ENCODE measurements at regions not wholly inside any gene's neighbourhood (a gene's known extent, or its start where the extent isn't known, plus 50 kb on each side); places are given as distances from the start of the nearest gene placed in this dataset.

GRCh38 chr9:95810133-95810532 is 65.4 kb upstream of the ERCC6L2 start:
- H3K27ac ChIP-seq, result no peak overlapping the region
- TF ChIP-seq POLR2A (IDR thresholded peaks at IDR 0.05) (no peak), CTCF (IDR thresholded peaks at IDR 0.05) (no peak)
- peaks cover 15% of the 10 kb centered on the region for H3K4me1 ChIP-seq
- no peaks in the 10 kb centered on the region for H3K9me3 ChIP-seq
- H3K4me3 ChIP-seq, result no peak overlapping the region
- H3K36me3 ChIP-seq (ENCODE audit: low read depth, missing control alignments), result no peaks in the 10 kb centered on the region
- intact Hi-C loops (cut with DNase I; ENCODE audit: low total_unique reads), result no loop called here
- 80 to 86% methylated on average over 3 of the region's 3 CpGs for WGBS, 2 donors
- no peaks in the 10 kb centered on the region for H3K27me3 ChIP-seq
- DNase-seq, result no peak

GRCh38 chr9:95809686-95810085 is 65.8 kb upstream of the ERCC6L2 start:
- Histone ChIP-seq H3K27ac (no peak overlapping the region), H3K4me3 (no peak overlapping the region), H3K9me3 (no peaks in the 10 kb centered on the region), H3K36me3 (ENCODE audit: low read depth, missing control alignments) (no peaks in the 10 kb centered on the region), H3K4me1 (peaks cover 15% of the 10 kb centered on the region), H3K27me3 (no peaks in the 10 kb centered on the region)
- intact Hi-C loops (cut with DNase I; ENCODE audit: low total_unique reads), result no loop called here
- no peak for TF ChIP-seq POLR2A (IDR thresholded peaks at IDR 0.05)
- no peak for TF ChIP-seq CTCF (IDR thresholded peaks at IDR 0.05)
- WGBS, 2 donors, result 92 to 96% methylated on average over 2 of the region's 2 CpGs
- DNase-seq, result no peak

GRCh38 chr9:95808011-95808410 is 67.5 kb upstream of the ERCC6L2 start:
- WGBS, 2 donors, result 41 to 49% methylated on average over 3 of the region's 3 CpGs
- DNase-seq, result no peak
- intact Hi-C loops (cut with DNase I; ENCODE audit: low total_unique reads), result no loop called here
- peaks cover 15% of the 10 kb centered on the region for H3K4me1 ChIP-seq
- H3K9me3 ChIP-seq, result no peaks in the 10 kb centered on the region
- no peaks in the 10 kb centered on the region for H3K27me3 ChIP-seq
- peak overlapping the region; percentile 51 to 74 for H3K27ac ChIP-seq
- H3K4me3 ChIP-seq, result no peak overlapping the region
- TF ChIP-seq CTCF (IDR thresholded peaks at IDR 0.05), result no peak
- no peak for TF ChIP-seq POLR2A (IDR thresholded peaks at IDR 0.05)
- no peaks in the 10 kb centered on the region for H3K36me3 ChIP-seq (ENCODE audit: low read depth, missing control alignments)

GRCh38 chr9:95807326-95807947 is 68.1 kb upstream of the ERCC6L2 start:
- Histone ChIP-seq H3K9me3 (no peaks in the 10 kb centered on the region), H3K27ac (peak overlapping the region; percentile 51 to 74), H3K4me1 (peaks cover 15% of the 10 kb centered on the region), H3K27me3 (no peaks in the 10 kb centered on the region), H3K4me3 (no peak overlapping the region), H3K36me3 (ENCODE audit: low read depth, missing control alignments) (no peaks in the 10 kb centered on the region)
- intact Hi-C loops (cut with DNase I; ENCODE audit: low total_unique reads), result no loop called here
- WGBS, 2 donors, result 36 to 47% methylated on average over 5 of the region's 5 CpGs
- DNase-seq, result peak; percentile 83
- TF ChIP-seq CTCF (IDR thresholded peaks at IDR 0.05) (no peak), POLR2A (IDR thresholded peaks at IDR 0.05) (no peak)

GRCh38 chr9:95803197-95803596 is 72.3 kb upstream of the ERCC6L2 start:
- no peak overlapping the region for H3K4me3 ChIP-seq
- 73 to 90% methylated on average over 4 of the region's 4 CpGs for WGBS, 2 donors
- TF ChIP-seq CTCF (IDR thresholded peaks at IDR 0.05) (no peak), POLR2A (IDR thresholded peaks at IDR 0.05) (no peak)
- H3K27ac ChIP-seq, result no peak overlapping the region
- no peaks in the 10 kb centered on the region for H3K9me3 ChIP-seq
- DNase-seq, result no peak
- H3K27me3 ChIP-seq, result no peaks in the 10 kb centered on the region
- no peaks in the 10 kb centered on the region for H3K36me3 ChIP-seq (ENCODE audit: low read depth, missing control alignments)
- peaks cover 14% of the 10 kb centered on the region for H3K4me1 ChIP-seq
- intact Hi-C loops (cut with DNase I; ENCODE audit: low total_unique reads), result no loop called here

Measured in testis (tissue), 2 donors.